GM19397 (cell line): ENCODE measurements at regions not wholly inside any gene's neighbourhood (a gene's known extent, or its start where the extent isn't known, plus 50 kb on each side); places are given as distances from the start of the nearest gene placed in this dataset.

Experiments used
- ATAC-seq: cut with Tn5 transposase; IDR thresholded peaks from one replicate; pipeline ENCODE4 v1.9.1; 2021; ENCODE audit warnings: mild to moderate bottlenecking, moderate library complexity; ENCODE audit not compliant: unreplicated experiment

DNA sequence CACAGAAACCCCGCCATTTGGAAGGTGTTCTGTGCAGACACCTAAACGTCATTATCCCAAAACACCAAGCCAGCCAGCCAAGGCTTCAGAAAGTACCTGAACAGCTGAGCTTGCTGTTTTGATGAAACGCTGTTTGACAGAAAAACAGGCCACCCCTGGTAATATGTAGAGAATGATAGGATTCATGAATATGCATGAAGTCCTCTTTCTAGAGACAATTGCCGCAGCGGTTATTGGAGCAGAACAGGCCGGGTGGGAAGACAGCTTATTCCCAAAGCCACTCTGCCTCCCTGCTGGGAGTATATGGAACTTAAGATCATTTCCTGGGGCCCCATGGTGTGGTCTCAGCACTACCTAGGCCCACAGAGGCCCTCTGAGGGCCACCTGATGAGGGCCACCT is 229.5 kb downstream of the UQCRFS1 start:
- ATAC-seq = no peak

DNA sequence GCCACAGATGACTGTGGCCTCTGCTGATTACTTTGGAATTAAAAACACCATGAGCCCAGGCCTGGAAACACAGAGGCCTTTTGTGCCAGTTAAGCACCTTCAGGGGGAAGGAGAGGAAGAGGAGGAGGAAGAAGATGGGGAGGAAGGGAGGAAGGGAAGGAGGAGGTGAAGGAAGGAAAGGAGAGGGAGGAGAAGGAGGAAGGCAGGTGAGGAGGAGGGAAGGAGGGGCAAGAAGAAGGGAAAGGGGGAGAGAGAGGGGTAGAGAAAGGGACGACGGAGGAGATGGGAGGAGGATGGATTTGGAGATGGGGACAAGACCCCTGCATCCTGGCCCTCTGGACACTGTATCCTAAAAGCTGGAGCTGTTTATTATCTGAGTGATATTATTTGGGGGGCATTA is 231.0 kb downstream of the UQCRFS1 start:
- ATAC-seq = no peak

- ATAC-seq = no peak
These were observed 231.4 kb downstream of the UQCRFS1 start for GRCh38 chr19:28981518-28981917.

GRCh38 chr19:28980236-28980868 is 232.6 kb downstream of the UQCRFS1 start:
- no peak for ATAC-seq

DNA sequence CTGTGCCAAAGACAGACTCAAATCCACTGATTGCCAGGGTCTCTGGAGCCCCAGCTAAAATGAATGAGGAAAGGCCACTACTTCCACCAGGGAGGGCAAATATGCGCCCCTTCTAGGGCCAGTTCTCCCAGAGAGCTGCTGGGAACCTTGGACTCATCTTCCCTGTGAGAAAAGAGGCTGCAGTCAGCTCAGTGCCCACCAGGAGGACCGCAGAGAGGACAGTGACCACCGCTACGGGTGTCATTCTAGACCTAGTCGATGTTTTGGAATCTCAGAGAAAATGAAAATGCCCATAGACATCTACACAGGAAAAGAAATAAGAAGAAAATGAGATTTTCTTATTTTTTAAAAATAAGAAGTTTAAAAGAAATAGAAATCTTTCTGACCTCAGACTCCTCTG is 235.1 kb downstream of the UQCRFS1 start:
- ATAC-seq = no peak

DNA sequence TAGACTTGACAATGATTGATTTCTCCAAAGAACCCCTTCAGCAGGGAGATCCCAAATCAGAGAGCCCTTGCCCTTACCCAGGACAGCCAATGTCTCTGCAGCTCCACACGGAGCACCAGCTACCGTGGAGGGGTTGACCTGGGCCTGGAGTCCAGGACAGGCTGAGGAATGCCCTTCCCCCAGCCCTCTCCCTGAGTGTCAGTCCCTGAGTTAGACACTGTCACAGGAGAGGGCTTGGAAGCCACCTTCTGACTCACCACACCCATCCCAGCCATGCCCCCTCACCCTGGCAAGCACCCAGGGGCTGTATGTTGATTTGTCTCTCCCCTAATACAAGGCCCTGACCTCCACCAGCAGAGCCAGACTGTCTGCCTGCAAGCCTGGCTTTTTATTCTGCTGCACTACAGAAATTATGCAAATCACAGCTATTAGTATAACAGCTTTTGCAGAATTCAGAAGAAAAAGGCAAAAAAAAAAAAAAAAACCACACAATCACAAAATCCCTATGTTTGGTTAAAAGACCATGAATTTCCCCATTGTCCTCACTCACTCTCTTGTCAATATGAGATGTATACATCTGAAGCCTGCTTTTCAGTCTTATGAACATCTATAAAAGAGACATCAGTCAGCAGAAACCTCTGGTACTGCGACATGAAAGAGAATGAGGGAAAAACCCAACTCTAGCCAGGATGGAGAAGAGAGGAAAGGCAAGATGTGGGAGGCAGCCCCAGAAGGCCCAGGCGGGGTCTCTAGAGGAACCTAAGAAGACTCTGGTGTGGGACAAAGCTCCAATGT is 240.7 kb downstream of the UQCRFS1 start:
- ATAC-seq = no peak

- no peak for ATAC-seq
These were observed 241.4 kb downstream of the UQCRFS1 start for GRCh38 chr19:28971513-28971912.

DNA sequence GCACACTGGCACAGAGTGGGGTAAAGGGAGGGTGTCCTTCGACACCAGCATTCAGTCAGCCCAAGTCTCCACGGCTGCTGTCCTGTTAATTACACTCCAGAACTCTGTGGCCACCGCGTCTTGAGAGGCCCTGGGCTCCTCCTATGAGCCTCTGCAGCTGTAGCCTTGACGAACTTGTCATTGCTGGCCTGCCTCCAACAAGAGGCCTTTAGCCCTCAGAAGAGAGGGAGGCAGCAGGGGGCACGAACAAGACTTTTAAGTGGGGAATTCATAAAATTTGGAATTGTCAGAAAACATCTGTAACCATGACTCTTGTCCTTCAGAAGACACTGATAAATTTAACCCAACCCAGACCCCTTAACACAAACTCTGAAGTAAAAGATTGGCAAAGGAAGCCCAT is 241.9 kb downstream of the UQCRFS1 start:
- ATAC-seq = no peak

DNA sequence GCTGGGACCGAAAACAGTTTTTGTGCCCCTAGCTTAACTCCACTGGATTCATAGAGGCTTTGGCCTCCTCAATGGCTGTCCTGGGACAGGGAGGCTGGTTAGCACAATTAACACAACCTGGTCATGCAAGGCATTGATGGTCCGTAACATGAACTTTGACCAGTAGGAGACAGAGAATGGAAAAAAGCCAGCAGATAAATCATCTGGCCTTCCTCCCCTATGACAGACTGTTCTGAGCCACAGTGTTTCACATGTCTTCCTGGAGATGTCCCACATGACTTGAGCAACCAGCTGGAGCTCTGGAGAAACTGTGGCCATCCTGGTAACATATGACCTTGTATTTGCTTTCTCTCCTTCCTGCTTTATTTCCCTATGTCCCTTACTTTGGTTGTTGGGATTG is 244.2 kb downstream of the UQCRFS1 start:
- no peak for ATAC-seq

DNA sequence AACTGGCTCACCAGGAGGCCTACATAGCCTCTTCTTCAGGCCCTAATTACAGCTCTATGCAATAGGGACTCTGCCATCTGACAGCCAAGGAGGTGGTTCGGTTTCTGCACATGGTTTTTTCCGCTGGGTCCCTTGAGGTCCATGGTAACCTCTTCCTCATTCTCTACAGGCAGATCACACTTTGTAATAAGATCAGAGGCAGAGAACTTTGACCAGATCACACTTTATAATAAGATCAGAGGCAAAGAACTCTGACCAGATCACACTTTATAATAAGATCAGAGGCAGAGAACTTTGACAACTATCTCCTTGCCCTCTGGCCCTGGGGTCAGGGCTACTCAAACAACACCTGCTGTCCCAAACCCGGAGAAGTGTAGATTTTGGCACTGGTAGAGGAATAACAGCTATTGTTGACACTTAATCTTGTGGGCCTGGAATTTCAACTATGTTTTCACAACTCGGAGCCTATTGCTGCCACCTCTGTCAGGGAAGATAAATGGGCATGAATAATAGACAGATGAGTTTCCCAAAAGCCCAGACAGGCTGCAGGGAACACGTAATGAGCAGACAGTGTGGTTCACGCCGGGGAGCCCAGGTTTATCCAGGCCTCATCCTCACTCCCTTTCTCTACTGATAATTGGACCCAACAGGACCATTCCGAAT is 246.1 kb downstream of the UQCRFS1 start:
- no peak for ATAC-seq

- no peak for ATAC-seq
These were observed 248.5 kb downstream of the UQCRFS1 start for GRCh38 chr19:28964500-28964899.

- ATAC-seq = no peak
These were observed 249.3 kb downstream of the UQCRFS1 start for GRCh38 chr19:28963486-28964250.

DNA sequence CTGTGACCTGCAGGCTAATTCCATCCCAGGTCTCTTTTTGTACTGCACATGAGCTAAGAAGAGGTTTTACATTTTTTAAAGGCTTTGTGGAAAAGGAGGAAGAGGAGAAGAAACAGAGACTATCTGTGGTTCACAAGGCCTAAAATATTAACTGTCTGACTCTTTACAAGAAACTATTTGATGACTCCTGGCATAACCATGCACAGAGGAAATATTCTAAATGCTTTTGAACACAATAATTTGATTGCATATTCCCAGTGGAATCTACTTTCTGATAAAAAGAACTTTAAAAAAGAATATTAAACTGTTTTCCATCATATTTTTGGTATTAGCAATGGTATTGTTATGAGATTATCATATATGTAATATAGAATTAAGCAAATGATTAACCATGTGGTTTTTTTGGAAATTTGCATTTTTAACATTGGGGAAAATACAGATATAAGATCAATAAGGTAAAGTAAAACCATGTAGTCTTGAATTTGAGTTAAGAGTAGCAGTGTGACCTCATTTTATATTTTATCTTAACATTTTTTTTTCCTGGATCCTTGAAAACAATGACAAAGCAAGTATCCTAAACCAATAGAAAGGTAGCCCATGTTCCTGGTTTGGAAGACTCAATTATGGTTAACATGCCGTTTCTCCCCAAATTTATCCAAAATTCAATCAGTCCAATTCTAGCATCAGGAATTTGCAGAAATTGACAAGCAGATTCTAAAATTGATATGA is 251.0 kb downstream of the UQCRFS1 start:
- ATAC-seq = no peak

DNA sequence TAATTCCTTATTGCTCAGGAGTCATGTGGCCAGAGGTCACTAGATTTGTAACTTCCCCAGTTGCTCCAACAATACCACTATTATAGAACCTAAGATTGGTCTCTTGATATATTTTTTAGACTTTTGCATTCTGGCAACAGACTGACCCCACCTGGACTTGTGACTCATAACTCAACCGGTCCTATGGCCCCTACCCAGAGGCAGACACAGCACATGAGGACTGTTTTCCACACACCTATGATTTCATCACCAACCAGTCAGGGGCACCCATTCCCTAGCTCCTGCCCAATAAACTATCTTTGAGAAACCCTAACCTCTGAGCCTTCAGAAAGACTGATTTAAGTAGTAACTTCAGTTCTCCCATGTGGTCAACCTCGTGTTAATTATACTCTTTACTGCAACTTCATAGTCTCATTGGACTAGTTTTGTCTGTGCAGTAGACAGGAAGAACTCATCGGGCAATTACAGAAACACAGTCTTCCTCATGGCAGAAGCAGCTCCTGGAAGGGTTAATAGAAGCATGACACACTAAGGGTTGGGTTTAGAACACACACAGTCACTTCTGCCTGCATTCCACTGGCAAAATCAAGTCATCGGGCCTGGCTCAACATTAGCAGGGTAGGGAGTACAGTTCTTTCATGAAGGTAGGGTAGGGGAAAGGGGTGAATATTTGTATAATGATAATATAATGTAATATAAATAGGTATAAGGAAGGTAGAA is 251.8 kb downstream of the UQCRFS1 start:
- no peak for ATAC-seq

- no peak for ATAC-seq
These were observed 252.4 kb downstream of the UQCRFS1 start for GRCh38 chr19:28960586-28960985.

- ATAC-seq = no peak
These were observed 256.0 kb downstream of the UQCRFS1 start for GRCh38 chr19:28956961-28957360.

DNA sequence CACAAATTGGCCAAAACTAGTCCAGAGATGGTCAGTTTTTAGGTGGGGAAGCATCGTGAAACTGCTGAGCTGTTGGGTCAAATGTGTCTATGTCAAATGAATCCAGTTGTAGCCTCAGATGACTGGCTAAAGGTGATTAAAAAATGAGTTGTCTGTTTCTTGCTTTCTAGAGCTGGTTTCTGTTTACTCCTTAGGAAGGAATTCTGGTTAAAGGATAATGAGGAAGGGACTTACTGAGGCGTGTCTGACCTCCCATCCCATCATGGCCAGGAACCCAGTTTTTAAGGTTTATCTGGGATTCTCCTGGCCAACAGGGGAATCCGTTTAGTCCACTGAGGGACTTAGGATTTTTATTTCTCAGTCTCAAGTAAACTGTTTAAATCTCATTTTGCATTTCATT is 256.5 kb downstream of the UQCRFS1 start:
- ATAC-seq = no peak

- no peak for ATAC-seq
These were observed 263.4 kb downstream of the UQCRFS1 start for GRCh38 chr19:28949535-28949934.

GRCh38 chr19:28949027-28949426 is 263.9 kb downstream of the UQCRFS1 start:
- ATAC-seq = no peak

- no peak for ATAC-seq
These were observed 264.4 kb downstream of the UQCRFS1 start for GRCh38 chr19:28948566-28948965.
